Parathyroid adenoma (tissue), 2 donors: ENCODE measurements at regions not wholly inside any gene's neighbourhood (a gene's known extent, or its start where the extent isn't known, plus 50 kb on each side); places are given as distances from the start of the nearest gene placed in this dataset.

Source experiments
- H2AFZ ChIP-seq: fragments of 300-600 bp; sonication (generic); one replicate; pipeline ENCODE4 v1.7.0; 2017; ENCODE audit warnings: antibody characterized with exemption, mild to moderate bottlenecking
- H3K27ac ChIP-seq: fragments of 300-600 bp; sonication (generic); one replicate; pipeline ENCODE4 v1.7.0; 2017
- H3K27me3 ChIP-seq: fragments of 300-600 bp; sonication (generic); one replicate; pipeline ENCODE4 v1.7.0; 2017; ENCODE audit warnings: low read length; ENCODE audit not compliant: control insufficient read depth, insufficient read depth
- H3K36me3 ChIP-seq: fragments of 300-600 bp; sonication (generic); one replicate; pipeline ENCODE4 v1.7.0; 2017; ENCODE audit warnings: low read length; ENCODE audit not compliant: control insufficient read depth, insufficient read depth
- H3K4me1 ChIP-seq: fragments of 300-600 bp; sonication (generic); one replicate; pipeline ENCODE4 v1.7.0; 2017; ENCODE audit warnings: control low read depth
- H3K4me2 ChIP-seq: fragments of 300-600 bp; sonication (generic); one replicate; pipeline ENCODE4 v1.7.0; 2017; ENCODE audit warnings: low read length
- H3K4me3 ChIP-seq: fragments of 300-600 bp; sonication (generic); one replicate; pipeline ENCODE4 v1.7.0; 2017; ENCODE audit warnings: low read depth, low read length
- H3K79me2 ChIP-seq: fragments of 300-600 bp; sonication (generic); one replicate; pipeline ENCODE4 v1.7.0; 2017; ENCODE audit warnings: control low read depth
- H3K9ac ChIP-seq: fragments of 300-600 bp; sonication (generic); one replicate; pipeline ENCODE4 v1.7.0; 2017; ENCODE audit warnings: mild to moderate bottlenecking
- H3K9me3 ChIP-seq: fragments of 300-600 bp; sonication (generic); one replicate; pipeline ENCODE4 v1.7.0; 2017; ENCODE audit warnings: low read length; ENCODE audit not compliant: control insufficient read depth
- TF ChIP-seq, protein P1 (sequence below): fragments of 300-600 bp; sonication (generic); IDR thresholded peaks from one replicate; pipeline ENCODE4 v1.7.0; 2017; ENCODE audit warnings: antibody characterized with exemption, mild to moderate bottlenecking
- donor health status: primary hyperparathyroidism.

DNA sequence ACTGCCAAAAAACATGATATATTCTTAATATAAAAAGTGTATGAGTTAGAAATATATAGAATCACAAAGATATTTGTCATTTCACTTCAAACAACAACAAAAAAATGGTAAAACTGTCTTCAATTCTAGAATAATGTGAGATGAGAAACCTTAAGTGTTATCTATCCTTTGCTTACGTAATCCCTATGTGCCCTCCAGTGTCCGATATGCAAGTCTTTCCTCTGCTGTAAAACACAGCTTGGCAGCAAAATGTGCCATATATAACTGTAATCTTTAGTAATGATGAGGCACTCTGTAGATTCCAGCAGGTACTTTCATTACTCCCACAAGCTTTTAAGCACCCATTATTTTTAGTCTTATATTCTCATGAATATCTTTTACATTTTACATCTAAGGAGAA lies 555.1 kb upstream of the FRG1 start:
- H3K27ac ChIP-seq, result no peak overlapping the region
- TF ChIP-seq, protein P1, sequence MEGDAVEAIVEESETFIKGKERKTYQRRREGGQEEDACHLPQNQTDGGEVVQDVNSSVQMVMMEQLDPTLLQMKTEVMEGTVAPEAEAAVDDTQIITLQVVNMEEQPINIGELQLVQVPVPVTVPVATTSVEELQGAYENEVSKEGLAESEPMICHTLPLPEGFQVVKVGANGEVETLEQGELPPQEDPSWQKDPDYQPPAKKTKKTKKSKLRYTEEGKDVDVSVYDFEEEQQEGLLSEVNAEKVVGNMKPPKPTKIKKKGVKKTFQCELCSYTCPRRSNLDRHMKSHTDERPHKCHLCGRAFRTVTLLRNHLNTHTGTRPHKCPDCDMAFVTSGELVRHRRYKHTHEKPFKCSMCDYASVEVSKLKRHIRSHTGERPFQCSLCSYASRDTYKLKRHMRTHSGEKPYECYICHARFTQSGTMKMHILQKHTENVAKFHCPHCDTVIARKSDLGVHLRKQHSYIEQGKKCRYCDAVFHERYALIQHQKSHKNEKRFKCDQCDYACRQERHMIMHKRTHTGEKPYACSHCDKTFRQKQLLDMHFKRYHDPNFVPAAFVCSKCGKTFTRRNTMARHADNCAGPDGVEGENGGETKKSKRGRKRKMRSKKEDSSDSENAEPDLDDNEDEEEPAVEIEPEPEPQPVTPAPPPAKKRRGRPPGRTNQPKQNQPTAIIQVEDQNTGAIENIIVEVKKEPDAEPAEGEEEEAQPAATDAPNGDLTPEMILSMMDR, result no peak
- no peaks in the 10 kb centered on the region for H3K79me2 ChIP-seq
- H3K4me2 ChIP-seq, result no peak overlapping the region
- H3K9ac ChIP-seq, result no peak overlapping the region
- H3K9me3 ChIP-seq, result no peaks in the 10 kb centered on the region
- H3K4me1 ChIP-seq, result no peaks in the 10 kb centered on the region
- H2AFZ ChIP-seq, result no peak overlapping the region
- H3K36me3 ChIP-seq, result no peaks in the 10 kb centered on the region
- H3K27me3 ChIP-seq, result no peaks in the 10 kb centered on the region
- H3K4me3 ChIP-seq, result no peak overlapping the region

DNA sequence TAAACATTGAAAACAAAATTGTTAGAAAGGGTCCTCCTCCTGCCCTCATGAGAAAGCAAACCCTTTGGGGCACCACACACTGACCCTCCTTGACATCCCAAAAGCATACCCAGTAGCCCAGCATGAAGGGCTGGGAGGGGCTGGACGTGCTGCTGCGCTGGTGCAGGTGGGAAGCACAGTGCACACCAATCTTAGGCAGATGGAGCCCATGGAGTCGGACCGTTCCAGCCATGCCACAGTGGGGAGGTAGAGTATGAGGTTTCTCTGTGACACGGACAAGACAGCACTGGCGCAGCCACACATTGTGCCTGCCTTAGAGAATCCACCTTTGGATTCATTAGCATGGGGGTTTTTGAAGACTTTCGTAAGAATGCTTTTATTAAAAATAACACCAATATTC lies 544.2 kb upstream of the FRG1 start:
- H3K27me3 ChIP-seq, result no peaks in the 10 kb centered on the region
- no peaks in the 10 kb centered on the region for H3K9me3 ChIP-seq
- no peaks in the 10 kb centered on the region for H3K4me1 ChIP-seq
- no peak overlapping the region for H2AFZ ChIP-seq
- no peak overlapping the region for H3K4me3 ChIP-seq
- TF ChIP-seq, protein P1, result no peak
- no peak overlapping the region for H3K4me2 ChIP-seq
- H3K9ac ChIP-seq, result no peak overlapping the region
- H3K27ac ChIP-seq, result no peak overlapping the region
- H3K36me3 ChIP-seq, result no peaks in the 10 kb centered on the region
- no peaks in the 10 kb centered on the region for H3K79me2 ChIP-seq

DNA sequence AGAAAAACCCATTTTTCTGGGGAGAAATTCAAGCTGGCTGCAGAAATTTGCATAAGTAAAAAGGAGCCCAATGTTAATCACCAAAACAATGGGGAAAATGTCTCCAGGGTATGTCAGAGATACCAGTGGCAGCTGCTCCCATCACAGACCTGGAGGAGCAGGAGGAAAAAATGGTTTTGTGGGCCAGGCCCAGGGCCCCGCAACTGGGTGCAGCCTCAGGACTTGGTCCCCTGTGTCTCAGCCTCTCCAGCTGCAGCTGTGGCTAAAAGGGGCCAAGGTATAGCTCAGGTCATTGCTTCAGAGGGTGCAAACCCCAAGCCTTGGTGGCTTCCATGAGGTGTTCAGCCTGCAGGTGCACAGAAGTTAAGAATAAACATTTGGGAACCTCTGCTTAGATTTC lies 536.4 kb upstream of the FRG1 start:
- no peaks in the 10 kb centered on the region for H3K9me3 ChIP-seq
- no peaks in the 10 kb centered on the region for H3K4me1 ChIP-seq
- H3K9ac ChIP-seq, result no peak overlapping the region
- H3K79me2 ChIP-seq, result no peaks in the 10 kb centered on the region
- H3K4me3 ChIP-seq, result no peak overlapping the region
- no peaks in the 10 kb centered on the region for H3K36me3 ChIP-seq
- H3K4me2 ChIP-seq, result no peak overlapping the region
- H3K27me3 ChIP-seq, result no peaks in the 10 kb centered on the region
- no peak overlapping the region for H3K27ac ChIP-seq
- TF ChIP-seq, protein P1, result no peak
- no peak overlapping the region for H2AFZ ChIP-seq

DNA sequence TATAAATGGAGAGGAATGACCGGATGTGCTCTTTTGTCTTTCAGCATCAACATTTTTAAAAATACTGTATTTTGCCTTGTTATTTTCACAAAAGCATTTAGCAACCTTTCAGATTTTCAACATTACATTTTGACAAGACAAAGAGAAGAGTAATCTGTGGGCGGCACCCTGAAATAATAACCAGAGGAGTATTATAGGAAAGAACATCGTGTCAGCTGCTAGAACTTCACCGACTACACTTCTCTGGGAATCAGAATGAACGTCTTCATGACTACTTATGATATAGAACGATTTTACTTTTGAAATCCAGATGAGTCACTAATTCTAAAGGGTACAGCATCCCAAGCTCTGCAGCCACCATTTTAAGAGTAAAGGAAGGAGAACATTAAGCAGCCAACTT lies 531.5 kb upstream of the FRG1 start:
- Histone ChIP-seq H3K36me3 (no peaks in the 10 kb centered on the region), H3K9ac (no peak overlapping the region), H3K4me1 (no peaks in the 10 kb centered on the region), H3K9me3 (no peaks in the 10 kb centered on the region), H3K27me3 (no peaks in the 10 kb centered on the region), H3K27ac (no peak overlapping the region), H2AFZ (no peak overlapping the region), H3K4me2 (no peak overlapping the region), H3K79me2 (no peaks in the 10 kb centered on the region), H3K4me3 (no peak overlapping the region)
- TF ChIP-seq, protein P1, result no peak

DNA sequence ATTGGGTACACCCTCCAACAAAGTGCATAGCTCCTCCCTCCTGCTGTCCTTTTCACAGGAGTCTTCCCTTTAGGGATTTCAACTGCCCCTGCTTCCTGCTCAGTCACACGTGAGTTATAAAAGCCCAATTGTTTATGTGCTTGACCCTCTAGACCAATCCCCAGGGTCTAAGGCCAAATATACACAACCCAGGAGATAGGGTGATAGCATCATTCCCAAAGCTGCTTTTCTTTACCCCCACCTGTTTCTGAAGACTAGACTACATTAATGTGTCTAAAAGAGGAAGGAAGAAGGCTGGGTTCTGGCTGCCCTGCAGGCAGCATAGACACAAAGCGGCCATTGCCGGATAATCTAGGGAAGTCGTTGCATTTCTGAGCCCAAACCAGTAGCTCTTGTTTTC lies 526.7 kb upstream of the FRG1 start:
- no peak overlapping the region for H3K4me2 ChIP-seq

More for the DNA sequence above, 526.7 kb upstream of the FRG1 start:
- Histone ChIP-seq H2AFZ (no peak overlapping the region), H3K36me3 (no peaks in the 10 kb centered on the region), H3K4me1 (no peaks in the 10 kb centered on the region), H3K27me3 (no peaks in the 10 kb centered on the region), H3K9ac (no peak overlapping the region), H3K4me3 (no peak overlapping the region), H3K27ac (no peak overlapping the region), H3K9me3 (no peaks in the 10 kb centered on the region), H3K79me2 (no peaks in the 10 kb centered on the region)
- TF ChIP-seq, protein P1, result no peak
